Uterus (tissue), 2 donors: ENCODE measurements at regions not wholly inside any gene's neighbourhood (a gene's known extent, or its start where the extent isn't known, plus 50 kb on each side); places are given as distances from the start of the nearest gene placed in this dataset.

Experiments used
- POLR2A ChIP-seq, 2 donors: fragments of 450-650 bp; IDR thresholded peaks; one replicate each; pipeline ENCODE4 v1.6.1; 2016; ENCODE audit warnings: antibody characterized with exemption in 2 of 2, mild to moderate bottlenecking in 1 of 2, moderate library complexity in 1 of 2
- TF ChIP-seq, protein P1 (sequence below), 4 experiments: fragments of 200-600 bp in 2 of 4; fragments of 450-650 bp in 2 of 4; sonication (generic) in 2 of 4; IDR thresholded peaks; one replicate each; pipeline ENCODE4 v1.5.1; 2016 to 2019; ENCODE audit warnings: antibody characterized with exemption in 4 of 4, mild to moderate bottlenecking in 2 of 4, moderate library complexity in 1 of 4

DNA sequence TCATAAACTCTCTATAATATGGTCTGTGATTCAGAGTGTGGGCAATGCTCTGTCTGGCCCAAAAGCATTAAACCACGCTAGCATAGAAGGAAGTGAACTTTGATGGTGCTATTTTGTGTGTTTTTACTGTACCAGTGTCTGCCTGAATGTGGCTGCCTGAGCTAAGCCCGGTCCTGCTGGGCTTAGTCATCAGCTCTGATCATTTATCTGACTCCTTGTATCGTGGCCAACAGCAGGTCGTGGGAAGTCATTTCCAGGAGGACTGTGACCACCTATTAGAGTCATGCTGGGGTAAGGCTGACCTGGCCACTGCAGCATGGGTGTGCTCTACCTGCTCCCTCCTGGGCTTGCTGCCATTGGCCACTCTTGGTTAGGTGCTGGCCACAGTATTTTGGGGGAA, 239.1 kb upstream of the CEP162 start:
- TF ChIP-seq, protein P1, sequence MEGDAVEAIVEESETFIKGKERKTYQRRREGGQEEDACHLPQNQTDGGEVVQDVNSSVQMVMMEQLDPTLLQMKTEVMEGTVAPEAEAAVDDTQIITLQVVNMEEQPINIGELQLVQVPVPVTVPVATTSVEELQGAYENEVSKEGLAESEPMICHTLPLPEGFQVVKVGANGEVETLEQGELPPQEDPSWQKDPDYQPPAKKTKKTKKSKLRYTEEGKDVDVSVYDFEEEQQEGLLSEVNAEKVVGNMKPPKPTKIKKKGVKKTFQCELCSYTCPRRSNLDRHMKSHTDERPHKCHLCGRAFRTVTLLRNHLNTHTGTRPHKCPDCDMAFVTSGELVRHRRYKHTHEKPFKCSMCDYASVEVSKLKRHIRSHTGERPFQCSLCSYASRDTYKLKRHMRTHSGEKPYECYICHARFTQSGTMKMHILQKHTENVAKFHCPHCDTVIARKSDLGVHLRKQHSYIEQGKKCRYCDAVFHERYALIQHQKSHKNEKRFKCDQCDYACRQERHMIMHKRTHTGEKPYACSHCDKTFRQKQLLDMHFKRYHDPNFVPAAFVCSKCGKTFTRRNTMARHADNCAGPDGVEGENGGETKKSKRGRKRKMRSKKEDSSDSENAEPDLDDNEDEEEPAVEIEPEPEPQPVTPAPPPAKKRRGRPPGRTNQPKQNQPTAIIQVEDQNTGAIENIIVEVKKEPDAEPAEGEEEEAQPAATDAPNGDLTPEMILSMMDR (IDR thresholded peaks at IDR 0.05): no peak
- no peak for TF ChIP-seq POLR2A (IDR thresholded peaks at IDR 0.05)
